ENCODE measurements at regions not wholly inside any gene's neighbourhood (a gene's known extent, or its start where the extent isn't known, plus 50 kb on each side); places are given as distances from the start of the nearest gene placed in this dataset.
"Not testable (repeated sequence)": the region's sequence is repeated elsewhere in the genome, so short reads cannot be mapped to it uniquely, and the experiment has no call there.

DNA sequence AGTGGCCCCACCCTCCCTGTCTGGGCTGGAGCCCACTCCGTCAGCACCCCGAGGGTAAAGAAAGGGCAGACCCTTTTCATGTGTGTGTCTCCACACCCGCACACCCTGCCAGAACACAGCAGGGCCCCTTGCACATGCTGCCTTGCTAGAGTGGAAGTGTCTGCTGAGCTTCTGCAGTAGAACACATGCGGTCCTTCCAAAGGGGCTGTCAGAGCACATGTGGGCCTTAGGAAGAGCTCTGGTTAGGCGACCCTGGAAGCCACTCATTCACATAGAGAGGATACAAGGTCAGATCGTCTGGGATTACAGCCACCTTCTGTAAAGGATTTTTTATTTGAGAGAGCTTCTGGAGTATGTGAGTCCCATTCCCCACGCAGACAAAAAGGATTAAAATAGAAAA lies 613.2 kb upstream of the RAB6C start:
- no peak for DNase-seq (ENCODE audit: low read depth in 1 of 2, low spot score in 1 of 2)

DNA sequence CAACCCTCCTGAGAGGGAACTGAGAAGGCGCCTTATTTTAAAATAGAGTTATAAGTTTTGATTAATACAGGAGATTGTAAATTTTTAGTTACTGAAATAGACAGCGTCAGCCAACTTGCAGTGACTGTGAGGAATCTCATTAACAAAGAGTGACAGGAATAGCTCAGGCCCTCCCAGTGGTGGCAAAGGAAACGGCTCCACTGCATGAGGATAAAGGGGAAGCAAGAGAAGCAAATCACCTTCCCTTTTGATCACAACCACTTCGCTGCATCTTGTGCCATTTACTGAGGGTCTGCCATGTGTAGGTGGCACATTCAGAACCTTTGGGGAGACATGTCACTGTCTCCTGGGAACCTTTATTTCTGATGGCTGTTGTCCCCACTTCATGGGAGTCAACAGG lies 612.4 kb upstream of the RAB6C start:
- DNase-seq (ENCODE audit: low read depth in 1 of 2, low spot score in 1 of 2) = no peak

DNA sequence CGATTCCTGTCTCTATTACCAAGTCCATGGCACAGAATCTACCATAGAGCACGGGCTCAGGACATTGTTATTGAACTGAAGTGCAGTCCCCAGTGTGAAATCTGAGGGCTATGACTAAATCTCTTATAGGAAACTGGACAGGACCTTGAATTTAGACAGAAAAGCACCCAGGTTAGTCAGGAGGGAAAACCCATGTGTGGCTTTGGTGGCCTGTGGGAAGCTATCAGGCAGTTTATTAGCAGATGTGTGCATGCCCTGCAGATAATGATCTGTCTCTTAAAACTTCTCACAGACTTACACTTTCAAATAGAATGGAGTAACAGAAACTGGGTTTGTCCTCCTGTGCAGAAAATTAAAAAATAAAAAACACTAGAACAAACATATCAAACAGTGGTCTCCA lies 610.0 kb upstream of the RAB6C start:
- no peak for DNase-seq (ENCODE audit: low read depth in 1 of 2, low spot score in 1 of 2)

DNA sequence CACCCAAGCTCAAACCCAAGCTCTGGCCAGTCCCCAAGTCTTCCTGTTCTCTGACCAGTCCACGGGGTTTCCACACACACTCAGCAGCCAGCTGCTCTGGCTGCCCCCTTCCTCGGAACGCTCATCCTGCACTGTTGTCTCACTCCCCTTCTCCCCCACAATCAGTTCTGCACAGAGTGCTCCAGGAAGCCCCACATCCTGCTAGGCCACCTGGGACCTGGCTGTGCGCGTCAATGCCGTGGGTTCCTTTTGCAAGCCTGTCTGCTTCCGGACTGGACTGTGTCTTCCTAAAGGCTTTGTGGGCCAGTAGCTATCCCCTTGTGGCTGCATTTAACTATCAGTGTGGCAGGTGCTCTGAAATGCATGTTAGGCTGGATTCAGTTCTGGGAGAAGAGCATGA lies 605.0 kb upstream of the RAB6C start:
- DNase-seq (ENCODE audit: low read depth in 1 of 2, low spot score in 1 of 2) = no peak

DNA sequence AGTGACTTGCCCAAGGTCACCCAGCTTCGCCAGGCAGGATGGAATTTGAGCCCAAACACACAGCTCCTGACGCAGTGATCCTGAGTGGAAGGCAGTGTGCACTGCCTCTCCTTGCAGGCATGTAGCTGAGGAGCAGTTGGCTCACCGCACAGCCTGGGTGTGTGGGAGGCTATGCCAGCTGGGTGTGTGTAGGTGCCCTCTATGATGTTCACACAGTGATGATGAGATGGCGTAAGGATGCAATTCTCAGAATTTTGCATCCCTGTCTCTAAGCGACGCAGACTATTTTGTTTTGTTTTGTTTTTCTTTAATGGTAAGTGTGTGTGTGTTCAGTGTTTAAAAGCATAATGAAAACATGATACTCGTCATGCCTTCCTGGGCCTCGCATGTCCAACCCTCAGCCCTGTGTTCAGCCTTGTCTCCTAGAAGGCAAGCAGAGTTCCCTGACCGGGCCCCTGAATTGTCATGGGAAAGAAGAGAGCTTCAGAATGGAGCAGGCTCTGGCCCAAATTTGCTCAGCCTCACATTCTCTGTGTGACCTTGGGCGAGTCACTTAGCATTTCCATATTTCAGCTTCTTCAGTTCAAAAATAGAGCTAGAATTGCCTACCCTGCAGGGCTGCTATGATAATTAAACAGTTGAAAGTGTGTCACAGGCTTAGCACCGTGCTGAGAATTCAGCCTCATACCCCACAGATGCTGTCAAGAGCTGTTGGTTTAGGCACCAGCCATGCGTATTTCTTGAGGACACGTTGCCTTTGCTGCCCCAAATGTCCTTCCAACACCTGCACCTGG lies 603.6 kb upstream of the RAB6C start:
- DNase-seq (ENCODE audit: low read depth in 1 of 2, low spot score in 1 of 2) = no peak

DNA sequence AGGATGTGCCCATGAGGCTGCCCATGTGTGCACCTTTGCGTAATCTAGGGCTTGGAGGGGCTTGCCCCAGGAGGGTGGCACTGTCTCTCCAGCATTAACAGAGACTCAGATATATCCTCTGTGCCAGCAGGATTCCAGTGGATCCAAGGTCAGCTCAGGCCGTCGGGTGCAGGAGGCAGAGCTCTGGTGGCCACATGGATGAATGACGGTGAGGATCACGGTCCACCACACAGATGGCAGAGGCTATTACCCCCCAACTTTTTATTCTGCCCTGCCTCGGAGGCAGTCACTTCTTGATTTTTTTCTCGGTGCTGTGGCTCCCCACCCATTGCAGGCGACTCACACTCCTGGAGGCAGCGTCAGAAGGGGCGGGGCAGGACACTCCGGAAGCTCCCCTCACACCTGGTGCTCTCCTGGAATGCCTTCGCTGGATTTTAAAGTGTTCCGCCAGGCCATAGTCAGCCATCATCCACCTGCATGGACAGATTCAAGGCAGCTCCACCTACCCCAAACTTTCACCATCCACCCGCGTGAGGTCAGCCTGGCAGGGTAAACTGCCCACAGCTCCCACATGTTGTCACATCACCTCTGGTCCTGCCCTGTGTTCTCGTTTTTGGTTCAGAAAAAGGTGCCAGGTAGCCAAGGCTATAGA lies 602.9 kb upstream of the RAB6C start:
- no peak for DNase-seq (ENCODE audit: low read depth in 1 of 2, low spot score in 1 of 2)

DNA sequence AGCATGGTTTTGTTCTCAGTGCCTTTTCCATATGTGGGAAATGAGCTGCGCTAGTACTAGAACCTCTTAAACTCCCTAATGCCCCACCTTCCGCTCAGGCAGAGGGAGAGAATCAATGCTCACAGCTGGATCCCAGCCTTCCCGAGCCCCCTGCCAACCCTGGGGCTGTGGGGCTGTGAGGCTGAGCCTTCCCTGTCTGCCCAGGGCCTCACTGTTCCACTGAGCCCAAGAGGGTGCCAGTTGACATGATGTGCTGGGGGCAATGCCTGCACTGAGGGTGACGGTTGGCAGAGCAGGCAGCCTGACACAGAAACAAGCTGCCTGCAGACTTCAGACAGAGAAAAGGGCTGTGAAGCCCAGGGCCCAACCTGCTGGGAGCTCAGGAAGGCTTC lies 602.4 kb upstream of the RAB6C start:
- DNase-seq (ENCODE audit: low read depth in 1 of 2, low spot score in 1 of 2) = no peak

DNA sequence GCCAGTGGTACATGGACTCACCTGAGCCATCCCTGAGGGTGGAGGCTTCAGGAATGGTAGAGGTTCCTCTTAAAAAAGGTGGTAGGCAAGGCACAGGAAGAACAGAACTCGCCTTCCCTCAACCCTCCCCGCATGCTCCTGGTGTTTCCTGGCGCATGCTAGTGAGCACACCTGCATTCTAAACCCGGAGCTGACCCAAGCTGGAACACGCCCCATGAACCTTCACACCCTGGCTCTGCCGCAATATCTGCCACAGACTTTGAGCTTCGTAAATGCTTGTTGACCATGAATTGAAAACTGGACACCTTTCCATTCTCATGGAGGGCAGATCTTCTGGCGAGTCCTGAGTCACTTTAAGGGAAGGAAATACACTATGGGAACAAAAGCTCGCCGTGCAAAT lies 601.3 kb upstream of the RAB6C start:
- DNase-seq (ENCODE audit: low read depth in 1 of 2, low spot score in 1 of 2) = no peak

DNA sequence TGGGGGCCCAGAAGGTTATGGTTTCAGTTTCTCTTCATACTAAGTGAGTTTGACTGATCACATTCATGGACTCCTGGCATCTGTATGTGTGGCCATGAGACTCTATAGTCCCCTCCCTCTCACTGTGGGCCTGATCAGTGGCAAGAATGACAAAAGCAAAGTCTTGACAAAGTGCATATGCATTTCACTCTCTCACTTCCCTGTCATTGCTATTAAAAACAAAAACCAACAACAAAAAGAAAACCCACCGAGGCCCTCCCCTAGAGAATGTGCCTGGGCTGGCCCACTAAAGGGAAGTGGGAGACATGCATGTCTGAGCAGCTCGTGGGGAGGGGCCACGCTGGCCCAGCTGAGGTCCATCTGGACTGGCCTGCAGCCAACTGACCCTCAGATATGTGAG lies 600.1 kb upstream of the RAB6C start:
- DNase-seq (ENCODE audit: low read depth in 1 of 2, low spot score in 1 of 2) = no peak

DNA sequence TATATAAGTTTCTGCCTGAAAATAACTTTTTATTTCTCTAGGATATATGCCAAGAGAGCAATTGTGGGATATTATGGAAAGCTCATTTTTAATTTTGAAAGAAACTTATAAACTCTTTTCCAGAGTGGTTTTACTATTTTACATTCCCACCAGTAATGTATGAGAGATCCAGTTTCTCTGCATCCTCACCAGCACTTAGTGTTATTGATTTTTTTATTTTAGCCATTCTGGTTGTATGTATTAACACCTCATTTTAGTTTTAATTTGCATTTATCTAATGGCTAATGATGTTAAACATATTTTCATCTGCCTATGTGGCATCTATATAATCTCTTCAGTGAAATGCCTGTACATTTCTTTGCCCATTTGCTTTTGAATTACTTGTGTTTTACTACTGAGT lies 597.7 kb upstream of the RAB6C start:
- no peak for DNase-seq (ENCODE audit: low read depth in 1 of 2, low spot score in 1 of 2)

DNA sequence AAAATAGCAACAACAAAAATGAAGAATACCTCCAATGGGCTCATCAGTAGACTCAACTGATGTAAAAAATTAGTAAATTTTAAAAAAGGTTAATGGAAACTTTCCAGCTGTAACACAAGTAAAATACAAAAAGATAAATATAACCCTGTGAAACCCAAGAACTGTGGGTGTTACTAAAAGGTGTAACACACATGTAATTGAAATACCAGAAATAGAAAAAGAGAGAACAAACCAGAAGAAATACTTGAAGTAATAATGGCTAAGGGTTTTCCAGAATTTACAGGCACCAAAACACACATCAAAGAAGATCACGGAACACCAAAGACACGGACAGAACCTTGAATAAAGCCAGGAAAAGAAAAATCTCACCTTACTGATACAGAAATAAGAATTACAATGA lies 590.6 kb upstream of the RAB6C start:
- no peak for DNase-seq (ENCODE audit: low read depth in 1 of 2, low spot score in 1 of 2)

DNA sequence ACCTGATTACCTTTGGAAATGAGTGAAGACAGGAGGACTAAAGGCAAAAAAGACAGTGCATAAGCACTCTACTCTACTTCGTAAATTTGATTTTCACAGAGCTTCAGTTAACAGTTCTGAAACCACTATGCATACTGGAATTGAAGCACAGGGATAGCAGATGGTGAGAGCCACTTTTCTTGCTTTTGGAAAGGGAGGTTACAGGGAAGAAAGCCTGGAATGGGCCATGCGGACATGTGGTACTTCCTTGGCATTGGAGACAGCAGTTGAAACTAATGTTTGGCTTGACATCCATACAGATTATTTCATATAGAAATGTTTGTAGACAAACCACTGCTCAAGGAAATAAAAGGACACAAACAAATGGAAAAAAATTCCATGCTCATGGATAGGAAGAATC lies 585.6 kb upstream of the RAB6C start:
- no peak for DNase-seq (ENCODE audit: low read depth in 1 of 2, low spot score in 1 of 2)

DNA sequence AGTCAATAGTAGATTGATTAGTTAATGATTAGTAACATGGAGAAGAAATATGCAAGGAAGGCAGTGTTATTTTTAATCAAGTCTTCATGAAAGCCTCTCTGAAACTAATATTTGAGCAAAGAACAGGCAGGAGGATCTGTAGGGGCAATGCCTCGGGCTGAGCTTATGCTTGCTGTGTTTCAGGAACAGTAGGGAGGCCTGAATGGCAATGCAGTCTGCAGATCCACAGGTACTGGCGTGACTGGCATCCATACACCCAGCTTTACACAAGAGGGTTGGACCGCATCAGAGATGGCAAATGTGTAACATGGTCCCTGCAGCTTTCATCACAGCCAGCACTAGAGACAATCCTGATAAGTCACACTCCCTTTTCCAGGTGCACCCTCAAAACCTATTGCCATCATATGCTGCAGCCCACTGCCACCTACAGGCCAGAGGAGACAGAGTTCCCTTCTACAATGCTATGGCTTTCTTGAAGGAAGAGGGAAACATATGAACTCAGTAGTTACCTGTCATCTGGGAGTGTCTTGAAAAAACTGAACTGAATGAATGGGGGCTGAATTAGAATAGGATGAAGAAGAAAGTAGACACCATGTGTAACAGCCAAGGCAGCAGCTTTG lies 582.4 kb upstream of the RAB6C start:
- DNase-seq (ENCODE audit: low read depth in 1 of 2, low spot score in 1 of 2) = no peak

DNA sequence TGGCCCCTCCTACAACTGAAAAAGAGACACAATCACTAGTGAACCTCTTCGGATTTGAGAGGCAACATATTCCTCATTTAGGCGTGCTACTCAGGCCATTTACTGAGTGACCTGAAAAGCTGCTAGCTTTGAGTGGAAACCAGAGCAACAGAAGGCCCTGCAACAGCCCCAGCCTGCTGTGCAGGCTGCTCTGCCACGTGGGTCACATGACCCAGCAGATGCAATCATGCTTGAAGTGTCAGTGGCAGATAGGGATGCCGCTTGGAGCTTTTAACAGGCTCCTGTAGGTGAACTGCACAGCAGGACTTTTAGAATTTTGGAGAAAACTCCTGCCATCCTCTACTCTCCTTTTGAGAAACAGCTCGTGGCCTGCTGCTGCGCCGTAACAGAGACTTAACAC lies 578.6 kb upstream of the RAB6C start:
- no peak for DNase-seq (ENCODE audit: low read depth in 1 of 2, low spot score in 1 of 2)

DNA sequence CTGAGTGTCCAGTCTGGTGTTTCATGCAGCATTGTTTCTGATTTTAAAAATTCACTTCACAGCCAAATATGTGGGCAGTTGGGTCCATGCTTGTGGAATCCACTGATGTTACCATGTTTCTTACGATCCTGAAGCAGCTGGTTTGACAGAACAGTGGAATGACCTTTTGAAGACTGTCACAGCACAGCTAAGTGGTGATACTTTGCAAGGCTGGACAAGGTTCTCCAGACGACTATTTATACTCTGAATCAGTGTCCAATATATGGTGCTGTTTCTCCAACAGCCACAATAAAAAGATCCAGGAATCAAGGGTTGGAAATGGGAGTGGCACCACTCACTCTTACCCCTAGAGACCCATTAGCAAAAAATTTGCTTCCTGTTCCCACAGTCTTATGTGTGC lies 577.4 kb upstream of the RAB6C start:
- no peak for DNase-seq (ENCODE audit: low read depth in 1 of 2, low spot score in 1 of 2)

DNA sequence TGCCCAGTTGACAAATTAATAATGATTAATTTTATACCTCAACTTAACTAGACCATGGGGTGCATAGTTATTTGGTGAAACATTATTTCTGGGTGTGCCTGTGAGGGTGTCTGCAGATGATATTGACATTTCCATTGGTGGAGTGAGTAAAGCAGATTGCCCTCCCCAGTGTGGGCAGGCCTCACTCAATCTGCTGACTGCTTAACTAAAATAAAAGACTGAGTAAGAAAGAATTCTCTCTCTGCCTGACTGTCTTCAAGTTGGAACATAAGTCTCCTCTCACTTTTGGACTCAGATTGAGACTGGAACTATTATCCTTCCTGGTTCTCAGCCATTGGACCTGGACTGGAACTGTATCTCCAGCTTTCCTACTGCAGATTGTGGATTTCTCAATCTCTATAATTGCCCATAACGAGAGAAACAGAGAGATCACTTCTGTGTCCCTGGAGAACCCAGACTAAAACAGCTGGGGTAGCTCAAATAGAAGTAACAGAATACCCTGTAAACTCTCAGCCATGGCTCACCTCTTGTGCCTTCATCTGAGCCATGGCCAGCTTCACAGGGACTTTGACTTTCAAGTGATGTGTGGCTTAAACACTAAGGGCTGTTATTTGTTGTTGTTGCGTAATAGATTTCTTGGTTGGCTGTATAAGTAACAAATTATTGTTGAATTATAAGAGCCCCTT lies 575.3 kb upstream of the RAB6C start:
- DNase-seq (ENCODE audit: low read depth in 1 of 2, low spot score in 1 of 2) = no peak

DNA sequence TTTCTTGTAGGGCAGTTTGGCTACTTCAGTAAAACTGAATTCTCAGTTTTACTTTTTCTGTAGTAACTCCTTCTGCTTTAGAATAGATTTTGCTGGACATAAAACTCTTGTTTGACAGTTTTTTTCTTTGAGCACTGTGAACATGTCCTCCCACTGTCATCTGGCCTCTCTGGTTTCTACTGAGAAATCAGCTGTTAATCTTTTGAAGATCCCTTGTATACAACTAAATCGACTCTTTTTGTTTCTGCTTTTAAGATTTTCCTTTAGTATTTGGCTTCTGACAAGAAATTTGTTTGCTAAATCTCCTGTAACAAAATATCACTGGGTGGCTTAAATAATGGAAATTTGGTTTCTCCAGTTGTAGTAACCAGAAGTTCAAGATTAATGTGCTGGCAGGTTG lies 570.9 kb upstream of the RAB6C start:
- DNase-seq (ENCODE audit: low read depth in 1 of 2, low spot score in 1 of 2) = no peak

DNA sequence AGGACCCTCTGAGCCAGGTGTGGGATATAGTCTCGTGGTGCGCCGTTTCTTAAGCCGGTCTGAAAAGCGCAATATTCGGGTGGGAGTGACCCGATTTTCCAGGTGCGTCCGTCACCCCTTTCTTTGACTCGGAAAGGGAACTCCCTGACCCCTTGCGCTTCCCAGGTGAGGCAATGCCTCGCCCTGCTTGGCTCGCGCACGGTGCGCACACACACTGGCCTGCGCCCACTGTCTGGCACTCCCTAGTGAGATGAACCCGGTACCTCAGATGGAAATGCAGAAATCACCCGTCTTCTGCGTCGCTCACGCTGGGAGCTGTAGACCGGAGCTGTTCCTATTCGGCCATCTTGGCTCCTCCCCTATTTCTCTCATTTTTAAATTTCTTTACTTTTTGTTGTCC lies 562.4 kb upstream of the RAB6C start:
- not testable (repeated sequence) for DNase-seq (ENCODE audit: low read depth in 1 of 2, low spot score in 1 of 2)

DNA sequence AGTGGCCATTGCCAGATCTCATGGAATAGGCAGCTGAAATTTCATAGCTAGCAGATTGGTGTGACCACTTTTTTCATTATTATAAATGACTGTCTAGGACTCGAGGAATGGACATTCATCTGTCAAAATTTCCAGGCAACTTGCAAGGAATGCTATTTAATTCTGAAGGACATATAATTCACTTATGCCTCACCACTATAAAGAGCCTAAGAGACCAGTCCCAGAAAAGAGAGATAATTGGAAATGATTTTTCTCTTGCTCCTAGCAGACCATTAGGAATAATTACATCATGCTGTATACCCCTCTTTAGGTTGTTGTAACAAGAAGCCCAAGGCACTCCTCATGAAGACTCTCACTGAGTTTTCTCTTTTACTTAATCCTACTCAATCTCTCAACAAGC lies 557.4 kb upstream of the RAB6C start:
- no peak for DNase-seq (ENCODE audit: low read depth in 1 of 2, low spot score in 1 of 2)

DNA sequence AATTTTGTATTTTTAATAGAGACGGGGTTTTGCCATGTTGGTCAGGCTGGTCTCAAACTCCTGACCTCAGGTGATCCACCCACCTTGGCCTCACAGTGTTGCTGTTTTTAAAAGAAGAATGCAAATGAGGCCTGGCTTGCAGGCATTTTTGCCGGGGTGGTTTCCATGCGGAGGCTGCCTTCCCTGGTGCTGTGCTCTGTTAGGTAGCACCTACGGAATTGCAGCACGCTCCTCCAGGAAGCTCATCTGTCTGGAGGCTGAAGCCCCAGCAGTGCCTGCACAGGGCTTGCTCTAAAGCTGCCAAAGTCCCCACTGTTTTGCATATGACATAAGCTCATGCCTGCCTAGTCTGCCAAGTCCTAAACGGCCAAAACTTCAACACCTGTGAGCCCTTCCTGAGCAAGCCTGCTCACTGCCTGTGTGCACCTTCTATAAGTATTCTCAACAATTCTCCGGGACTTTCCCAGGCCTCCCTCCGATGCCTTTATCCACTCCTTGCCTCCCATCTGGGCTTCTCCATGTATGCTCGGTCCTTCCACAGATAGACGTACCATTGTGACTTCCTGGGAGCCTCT lies 551.3 kb upstream of the RAB6C start:
- no peak for DNase-seq (ENCODE audit: low read depth in 1 of 2, low spot score in 1 of 2)

DNA sequence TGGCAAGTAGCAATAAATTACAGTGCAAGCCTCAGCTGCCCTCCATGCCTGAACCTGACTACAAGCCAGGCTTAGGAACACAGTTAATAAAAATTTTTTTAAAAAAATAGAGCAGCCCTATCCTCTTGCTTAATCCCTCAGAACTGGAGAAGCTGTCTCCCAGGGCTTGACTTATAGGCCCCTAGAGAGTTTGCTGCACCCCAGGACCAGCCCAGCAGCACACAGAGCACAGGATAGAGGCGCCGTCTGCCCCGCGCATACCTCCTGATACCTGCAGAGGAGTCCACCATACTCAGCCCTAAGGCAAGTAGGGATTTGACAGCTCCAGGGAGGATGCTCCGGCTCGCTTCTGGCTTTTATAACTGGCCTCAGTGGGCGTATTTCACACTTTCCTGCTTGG lies 548.6 kb upstream of the RAB6C start:
- DNase-seq (ENCODE audit: low read depth in 1 of 2, low spot score in 1 of 2) = no peak

DNA sequence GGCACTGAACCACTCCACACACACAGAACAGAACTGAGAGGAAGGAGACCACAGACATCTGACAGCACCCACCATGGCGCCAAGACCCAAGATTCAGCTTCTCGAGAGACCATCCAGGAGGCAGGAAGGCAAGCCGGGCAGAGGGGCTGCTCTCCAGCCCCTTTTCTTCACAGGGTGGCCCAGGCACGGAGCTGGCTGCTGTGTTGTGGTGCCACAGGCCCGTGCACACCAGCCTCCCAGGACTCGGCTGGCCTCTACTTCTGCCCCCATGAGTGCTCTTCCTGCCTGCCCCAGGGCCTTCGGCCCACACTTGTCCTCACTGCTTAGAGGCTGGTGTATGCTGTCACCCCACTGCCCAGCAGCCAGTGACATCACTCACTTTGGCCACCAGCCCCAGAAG lies 547.6 kb upstream of the RAB6C start:
- no peak for DNase-seq (ENCODE audit: low read depth in 1 of 2, low spot score in 1 of 2)
